Left hindlimb (tissue), 1 donor: ENCODE measurements at regions not wholly inside any gene's neighbourhood (a gene's known extent, or its start where the extent isn't known, plus 50 kb on each side); places are given as distances from the start of the nearest gene placed in this dataset.

ENCODE experiments used
- DNase-seq: peaks from one replicate; pipeline ENCODE4 v3.0.0-alpha.2; 2018

GRCh38 chr10:20995123-20995987 is 98.2 kb upstream of the NEBL start:
- no peak for DNase-seq

GRCh38 chr10:20993830-20994527 is 96.9 kb upstream of the NEBL start:
- DNase-seq, result no peak

GRCh38 chr10:20993389-20993788 is 96.3 kb upstream of the NEBL start:
- no peak for DNase-seq

DNA sequence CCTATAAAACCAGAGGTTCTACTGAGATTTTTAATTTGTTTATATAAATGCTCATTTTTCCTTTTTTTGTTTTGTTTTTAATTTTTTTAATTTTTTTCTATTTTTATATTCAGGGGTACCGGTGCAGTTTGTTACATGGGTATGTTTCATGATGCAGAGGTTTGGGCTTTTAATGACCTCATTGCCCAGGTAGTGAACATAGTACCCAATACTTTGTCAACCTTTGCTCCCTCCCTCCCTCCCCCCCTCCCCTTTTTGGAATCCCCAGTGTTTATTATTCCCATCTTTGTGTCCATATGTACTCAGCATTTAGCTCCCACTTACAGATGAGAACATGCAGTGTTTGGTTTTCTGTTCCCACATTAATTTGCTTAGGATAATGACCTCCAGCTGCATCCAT is 94.4 kb upstream of the NEBL start:
- no peak for DNase-seq

- no peak for DNase-seq
These were observed 93.5 kb upstream of the NEBL start for GRCh38 chr10:20990604-20991003.

DNA sequence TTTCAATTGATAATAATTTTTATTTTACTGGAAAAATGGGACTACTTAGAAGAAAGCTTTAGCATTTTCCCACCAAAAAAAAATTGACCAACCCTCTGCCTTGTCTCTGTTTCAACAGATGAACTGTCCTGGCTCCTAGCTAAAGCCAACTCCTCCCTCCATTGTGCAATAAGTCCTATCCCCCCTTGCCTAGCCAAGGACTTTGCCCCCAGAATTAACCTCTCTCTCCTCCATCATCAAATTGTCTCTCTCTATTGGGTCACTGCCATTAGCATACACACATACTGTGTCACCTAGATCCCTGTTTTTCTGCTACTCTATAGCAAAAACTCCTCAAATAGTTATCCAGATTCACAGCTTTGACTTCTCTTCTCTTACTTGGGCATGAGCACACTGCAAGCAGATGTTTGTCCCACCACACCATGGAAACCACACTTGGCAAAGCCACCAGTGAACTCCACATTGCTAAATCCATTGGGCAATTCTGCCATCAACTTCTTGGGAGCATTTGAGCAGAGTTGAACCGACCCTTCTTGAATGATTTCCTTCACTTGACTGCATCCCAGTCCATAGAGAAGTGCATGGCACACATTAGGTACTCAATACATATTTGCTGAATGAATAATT is 91.4 kb upstream of the NEBL start:
- no peak for DNase-seq

DNA sequence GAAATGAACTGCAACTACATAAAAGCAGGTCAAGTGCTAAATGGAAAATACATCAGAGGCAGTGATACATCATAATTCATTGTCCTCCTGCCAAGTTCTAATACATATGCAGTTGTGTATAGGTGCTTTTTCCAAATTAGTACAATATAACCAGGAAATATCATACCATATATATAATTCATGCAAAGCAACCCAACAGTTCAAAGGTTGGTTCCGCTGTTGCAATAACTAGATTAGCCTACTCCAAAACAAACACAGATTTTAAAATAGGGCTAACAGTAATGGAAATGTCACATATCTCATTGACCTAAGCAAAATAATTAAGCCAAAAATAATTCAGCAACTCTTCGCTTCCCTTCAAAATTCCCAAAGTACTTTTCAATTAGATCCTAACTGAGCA is 88.9 kb upstream of the NEBL start:
- DNase-seq, result no peak

GRCh38 chr10:20984662-20985061 is 87.6 kb upstream of the NEBL start:
- DNase-seq, result no peak

- no peak for DNase-seq
These were observed 84.4 kb upstream of the NEBL start for GRCh38 chr10:20981419-20981953.

DNA sequence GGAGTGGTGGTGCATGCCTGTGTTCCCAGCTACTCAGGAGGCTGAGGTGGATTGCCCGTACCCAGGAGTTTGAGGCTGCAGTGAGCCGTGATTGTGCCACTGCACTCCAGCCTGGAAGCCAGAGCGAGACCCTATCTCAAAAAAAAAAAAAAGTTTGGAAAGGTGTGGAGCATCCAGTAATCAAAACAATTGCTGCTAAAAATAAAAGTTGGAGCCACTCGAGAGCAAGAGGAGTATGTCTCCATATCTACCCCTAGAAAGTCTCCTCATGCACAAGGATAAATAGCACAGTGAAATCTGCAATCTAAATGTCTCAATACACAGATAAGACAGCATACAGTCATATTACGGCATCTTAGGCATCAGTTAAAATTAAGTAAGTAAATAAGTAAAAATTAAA is 81.5 kb upstream of the NEBL start:
- no peak for DNase-seq

GRCh38 chr10:20977300-20977699 is 80.2 kb upstream of the NEBL start:
- no peak for DNase-seq

DNA sequence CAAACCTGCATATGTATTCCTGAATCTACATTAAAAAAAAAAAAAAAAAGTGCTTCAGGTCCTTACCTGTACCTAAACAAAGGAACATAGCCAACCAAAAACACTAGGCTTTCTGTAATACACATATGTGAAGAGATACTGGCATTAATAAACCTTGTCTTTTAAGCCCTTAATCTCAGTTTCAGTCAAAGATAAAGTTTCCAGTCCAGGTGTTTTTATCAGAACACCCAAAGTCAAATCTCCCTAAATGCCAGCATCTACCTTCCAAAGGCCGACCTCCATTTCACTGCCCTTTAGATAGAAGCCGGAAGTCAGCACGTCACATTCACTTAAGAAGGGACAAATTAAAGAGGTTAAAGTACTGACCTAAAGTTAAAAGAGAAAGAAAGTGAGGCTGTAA is 79.8 kb upstream of the NEBL start:
- DNase-seq, result no peak

DNA sequence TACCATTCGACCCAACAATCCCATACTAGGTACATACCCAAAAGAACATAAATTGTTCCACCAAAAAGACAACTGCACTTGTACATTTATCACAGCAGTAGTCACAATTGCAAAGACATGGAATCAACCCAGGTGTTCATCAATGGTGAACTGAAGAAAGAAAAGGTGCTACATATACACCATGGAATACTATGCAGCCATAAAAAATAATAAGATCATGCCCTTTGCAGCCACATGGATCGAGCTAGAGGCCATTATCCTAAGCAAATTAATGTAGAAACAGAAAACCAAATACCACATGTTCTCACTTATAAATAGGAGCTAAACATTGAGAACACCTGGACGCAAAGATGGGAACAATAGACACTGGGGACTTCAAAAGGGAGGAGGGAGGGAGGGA is 79.3 kb upstream of the NEBL start:
- DNase-seq, result no peak

- DNase-seq, result no peak
These were observed 78.1 kb upstream of the NEBL start for GRCh38 chr10:20975236-20975635.

GRCh38 chr10:20972925-20973324 is 75.8 kb upstream of the NEBL start:
- DNase-seq, result no peak

GRCh38 chr10:20971901-20972300 is 74.8 kb upstream of the NEBL start:
- DNase-seq, result no peak

GRCh38 chr10:20970708-20971107 is 73.6 kb upstream of the NEBL start:
- DNase-seq, result no peak

GRCh38 chr10:20970044-20970443 is 72.9 kb upstream of the NEBL start:
- DNase-seq, result no peak

DNA sequence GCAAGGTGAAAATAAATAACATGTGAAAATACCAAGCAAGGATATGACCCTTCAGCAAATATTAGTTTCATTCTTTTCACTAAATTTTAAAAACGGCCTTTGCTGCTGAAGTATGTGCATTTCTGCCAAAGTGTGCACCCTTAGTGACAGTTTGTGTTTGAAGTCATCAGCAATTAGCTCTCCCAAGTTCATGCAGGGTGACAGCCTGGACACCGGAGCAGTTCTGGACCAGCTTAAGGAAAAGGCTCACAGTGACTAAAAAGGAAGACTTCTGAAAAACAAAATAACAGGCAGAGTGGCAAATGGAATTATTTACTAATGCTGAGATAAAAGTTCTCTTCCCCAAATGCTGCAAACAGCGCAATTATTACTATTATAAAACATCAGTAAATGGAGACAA is 69.3 kb upstream of the NEBL start:
- DNase-seq, result no peak

DNA sequence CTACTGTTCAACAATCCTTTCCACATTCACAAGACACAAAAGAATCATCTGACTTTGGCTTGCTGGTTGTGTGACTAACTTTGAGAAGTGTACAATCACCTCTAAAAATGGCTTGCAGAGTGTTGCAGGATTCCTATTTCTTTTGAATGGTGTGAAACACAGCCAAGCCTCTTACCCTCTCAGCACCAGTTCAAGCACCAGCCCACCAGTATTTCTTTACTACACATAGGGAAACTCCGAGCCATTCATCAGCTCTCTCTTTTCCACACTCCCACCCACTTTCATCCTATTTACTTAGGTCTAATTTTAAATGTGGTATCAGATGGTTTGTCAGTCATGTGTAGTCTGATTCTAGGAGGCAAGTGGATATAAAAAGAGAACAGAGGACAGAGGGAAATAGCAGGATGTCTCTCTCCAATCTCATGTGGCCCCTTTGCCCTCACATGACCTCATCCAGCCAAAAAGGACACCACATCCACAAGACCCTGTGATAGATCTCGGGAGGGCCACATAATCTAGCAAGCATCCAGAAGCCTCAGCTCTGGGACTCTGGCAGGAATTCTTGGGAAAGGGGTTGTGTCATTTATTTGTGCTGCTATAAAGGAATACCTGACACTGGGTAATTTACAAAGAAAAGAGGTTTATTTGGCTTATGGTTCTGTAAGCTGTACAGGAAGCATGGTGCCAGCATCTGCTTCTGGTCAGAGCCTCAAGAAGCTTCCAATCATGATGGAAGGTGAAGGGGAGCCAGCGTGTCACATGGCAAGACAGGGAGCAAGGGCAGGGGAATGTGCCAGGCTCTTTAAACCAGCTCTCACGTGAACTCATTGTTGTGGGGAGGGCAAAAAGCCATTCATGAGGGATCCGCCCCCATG is 66.8 kb upstream of the NEBL start:
- no peak for DNase-seq

DNA sequence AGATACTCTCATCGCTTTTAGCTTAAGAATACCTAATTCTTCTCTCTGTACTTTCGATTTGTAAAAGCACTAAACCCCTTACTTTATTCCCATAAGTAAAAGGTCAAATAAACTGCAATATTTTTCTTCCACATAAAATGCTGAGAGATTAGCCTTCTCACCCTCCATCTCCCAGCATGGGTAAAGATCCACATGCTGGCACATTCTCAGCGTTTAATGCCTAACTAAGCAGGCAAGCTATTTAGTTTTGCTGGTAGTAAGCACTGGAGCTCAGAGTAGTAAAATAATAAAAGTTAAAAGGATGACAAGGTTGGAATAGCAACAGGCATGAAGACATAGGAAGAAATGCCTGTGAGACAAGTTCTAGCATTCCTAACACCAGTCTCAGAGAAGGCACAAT is 65.9 kb upstream of the NEBL start:
- no peak for DNase-seq

DNA sequence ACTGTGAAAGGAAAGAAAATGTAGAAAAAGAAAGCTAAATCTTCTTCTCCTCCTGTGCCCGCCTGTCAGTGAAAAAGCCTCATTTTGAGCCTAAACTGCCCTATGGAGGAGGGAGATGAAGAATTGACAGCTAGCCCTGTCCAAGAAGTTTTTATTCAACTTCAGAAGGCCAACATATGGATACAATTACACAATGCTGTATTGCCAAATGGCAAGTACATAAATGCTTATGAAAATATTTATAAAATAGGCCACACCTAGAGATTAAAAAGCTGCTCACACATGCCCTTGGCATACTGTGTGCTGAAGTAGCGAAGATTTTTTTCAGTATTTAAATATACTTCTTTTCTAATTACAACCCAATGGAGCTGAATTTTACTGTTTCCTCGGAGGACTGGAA is 65.1 kb upstream of the NEBL start:
- DNase-seq, result no peak

- no peak for DNase-seq
These were observed 62.1 kb upstream of the NEBL start for GRCh38 chr10:20959242-20959641.
